NCI-H748 (cell line): ENCODE measurements at regions not wholly inside any gene's neighbourhood (a gene's known extent, or its start where the extent isn't known, plus 50 kb on each side); places are given as distances from the start of the nearest gene placed in this dataset.
"Not testable (repeated sequence)": the region's sequence is repeated elsewhere in the genome, so short reads cannot be mapped to it uniquely, and the experiment has no call there.

Experiments
- DNase-seq: peaks from one replicate; lab custom pipeline; 2025; ENCODE audit not compliant: unreplicated experiment; lab: John Stamatoyannopoulos, UW

- DNase-seq, result not testable (repeated sequence)
Observed at GRCh38 chr21:24419641-24420040, 1187.6 kb downstream of the MRPL39 start.

GRCh38 chr21:24418671-24419070 is 1188.6 kb downstream of the MRPL39 start:
- no peak for DNase-seq

GRCh38 chr21:24411429-24411828 is 1195.9 kb downstream of the MRPL39 start:
- DNase-seq, result no peak

GRCh38 chr21:24403221-24403620 is 1204.1 kb downstream of the MRPL39 start:
- DNase-seq, result no peak

GRCh38 chr21:24395320-24395923 is 1211.9 kb downstream of the MRPL39 start:
- peak; percentile 8 for DNase-seq

GRCh38 chr21:24375201-24375600 is 1232.1 kb downstream of the MRPL39 start:
- DNase-seq, result no peak

GRCh38 chr21:24372506-24372905 is 1234.8 kb downstream of the MRPL39 start:
- no peak for DNase-seq

- no peak for DNase-seq
Observed at GRCh38 chr21:24369746-24370145, 1237.5 kb downstream of the MRPL39 start.

GRCh38 chr21:24369278-24369677 is 1238.0 kb downstream of the MRPL39 start:
- no peak for DNase-seq

- DNase-seq, result no peak
Observed at GRCh38 chr21:24367936-24368335, 1239.3 kb downstream of the MRPL39 start.

- DNase-seq, result no peak
Observed at GRCh38 chr21:24353492-24353891, 1253.8 kb downstream of the MRPL39 start.

GRCh38 chr21:24339406-24339805 is 1267.9 kb downstream of the MRPL39 start:
- DNase-seq, result no peak

- DNase-seq, result no peak
Observed at GRCh38 chr21:24336491-24336890, 1270.8 kb downstream of the MRPL39 start.

- no peak for DNase-seq
Observed at GRCh38 chr21:24323536-24323935, 1283.7 kb downstream of the MRPL39 start.

GRCh38 chr21:24316277-24316922 is 1290.9 kb downstream of the MRPL39 start:
- DNase-seq, result no peak

- no peak for DNase-seq
Observed at GRCh38 chr21:24310788-24311187, 1296.5 kb downstream of the MRPL39 start.

GRCh38 chr21:24308183-24308582 is 1299.1 kb downstream of the MRPL39 start:
- no peak for DNase-seq

GRCh38 chr21:24302400-24302799 is 1304.9 kb downstream of the MRPL39 start:
- no peak for DNase-seq

- no peak for DNase-seq
Observed at GRCh38 chr21:24298040-24298439, 1309.2 kb downstream of the MRPL39 start.

GRCh38 chr21:24294171-24294570 is 1313.1 kb downstream of the MRPL39 start:
- DNase-seq, result no peak

- DNase-seq, result peak; percentile 85
Observed at GRCh38 chr21:24290151-24290833, 1317.0 kb downstream of the MRPL39 start.

- DNase-seq, result peak; percentile 53
Observed at GRCh38 chr21:24289539-24289938, 1317.7 kb downstream of the MRPL39 start.
